ENCODE measurements at regions not wholly inside any gene's neighbourhood (a gene's known extent, or its start where the extent isn't known, plus 50 kb on each side); places are given as distances from the start of the nearest gene placed in this dataset.

- DNase-seq (ENCODE audit: low spot score) = peak; percentile 13
Measured at GRCh38 chr6:144977250-144977864, 692.2 kb downstream of the UTRN start.

- no peak for DNase-seq (ENCODE audit: low spot score)
Measured at GRCh38 chr6:144978208-144978607, 693.1 kb downstream of the UTRN start.

GRCh38 chr6:144986271-144986670 is 701.1 kb downstream of the UTRN start:
- DNase-seq (ENCODE audit: low spot score) = no peak

GRCh38 chr6:144989319-144990107 is 704.4 kb downstream of the UTRN start:
- DNase-seq (ENCODE audit: low spot score) = no peak

GRCh38 chr6:144990784-144991183 is 705.6 kb downstream of the UTRN start:
- no peak for DNase-seq (ENCODE audit: low spot score)

GRCh38 chr6:144993870-144994269 is 708.7 kb downstream of the UTRN start:
- no peak for DNase-seq (ENCODE audit: low spot score)

GRCh38 chr6:144997996-144998395 is 712.9 kb downstream of the UTRN start:
- no peak for DNase-seq (ENCODE audit: low spot score)

GRCh38 chr6:144999127-144999526 is 714.0 kb downstream of the UTRN start:
- no peak for DNase-seq (ENCODE audit: low spot score)

GRCh38 chr6:145003145-145003544 is 718.0 kb downstream of the UTRN start:
- DNase-seq (ENCODE audit: low spot score) = no peak

- DNase-seq (ENCODE audit: low spot score) = no peak
Measured at GRCh38 chr6:145006914-145007313, 721.8 kb downstream of the UTRN start.

- DNase-seq (ENCODE audit: low spot score) = no peak
Measured at GRCh38 chr6:145008715-145009114, 723.6 kb downstream of the UTRN start.

GRCh38 chr6:145009711-145010110 is 724.6 kb downstream of the UTRN start:
- no peak for DNase-seq (ENCODE audit: low spot score)

GRCh38 chr6:145012039-145012662 is 723.2 kb downstream of the EPM2A start:
- DNase-seq (ENCODE audit: low spot score) = no peak

GRCh38 chr6:145015739-145016558 is 719.4 kb downstream of the EPM2A start:
- no peak for DNase-seq (ENCODE audit: low spot score)

- DNase-seq (ENCODE audit: low spot score) = no peak
Measured at GRCh38 chr6:145017051-145017450, 718.3 kb downstream of the EPM2A start.

GRCh38 chr6:145017516-145017915 is 717.8 kb downstream of the EPM2A start:
- DNase-seq (ENCODE audit: low spot score) = no peak

GRCh38 chr6:145018027-145018426 is 717.3 kb downstream of the EPM2A start:
- DNase-seq (ENCODE audit: low spot score) = no peak

- DNase-seq (ENCODE audit: low spot score) = no peak
Measured at GRCh38 chr6:145020114-145020513, 715.2 kb downstream of the EPM2A start.

GRCh38 chr6:145020543-145020942 is 714.8 kb downstream of the EPM2A start:
- DNase-seq (ENCODE audit: low spot score) = no peak

GRCh38 chr6:145022199-145022796 is 713.0 kb downstream of the EPM2A start:
- DNase-seq (ENCODE audit: low spot score) = no peak

- no peak for DNase-seq (ENCODE audit: low spot score)
Measured at GRCh38 chr6:145023116-145023726, 712.1 kb downstream of the EPM2A start.

- DNase-seq (ENCODE audit: low spot score) = no peak
Measured at GRCh38 chr6:145025488-145025887, 709.8 kb downstream of the EPM2A start.

All from HuH-7.5 (cell line).